K562 (cell line): ENCODE measurements at regions not wholly inside any gene's neighbourhood (a gene's known extent, or its start where the extent isn't known, plus 50 kb on each side); places are given as distances from the start of the nearest gene placed in this dataset.

ENCODE experiments used
- ATAC-seq: fragments of 200-7000 bp; cut with Tn5 transposase; 3 replicates; pipeline ENCODE4 v1.9.1; 2020; ENCODE audit warnings: moderate library complexity
- BruUV-seq: library from RNA; stranded (reverse); fragments of 400-500 nt; replicated peaks from 2 replicates; lab custom pipeline; 2021; lab: Mats Ljungman, UMichigan
- CTCF ChIA-PET: fragments of 300-600 bp; formaldehyde crosslinking; extraction: SDS; loops from one replicate; lab custom pipeline; 2021; ENCODE audit warnings: low intra/inter-chr PET ratio; lab: Yijun Ruan, JAX
- POLR2A ChIA-PET: fragments of 300-600, 350-650 bp; sonication (Branson Sonifier 250); formaldehyde crosslinking; extraction: SDS; loops from one replicate; lab custom pipeline; 2021; ENCODE audit warnings: antibody characterized with exemption, inconsistent platforms; lab: Yijun Ruan, JAX
- DNase-seq, 4 experiments: peaks; one replicate each; pipeline versions ENCODE4 v3.0.0 to v3.0.0-alpha.2; 2011 to 2018; ENCODE audit warnings: low spot score in 3 of 4, mixed read lengths in 3 of 4; ENCODE audit errors: extremely low read depth in 1 of 4
- FAIRE-seq: peaks from 2 replicates; lab custom pipeline; 2011; peaks lifted over from hg19 to GRCh38; lab: Jason Lieb, UNC
- H2AFZ ChIP-seq: 2 replicates; pipeline ENCODE4 v1.6.0; 2011; ENCODE audit warnings: low read depth, low read length, control low read depth, inconsistent platforms
- H3K27ac ChIP-seq: fragments of 200-600 bp; 3 replicates; pipeline ENCODE4 v1.8.0; 2011; ENCODE audit warnings: low read depth, mild to moderate bottlenecking, control low read depth, inconsistent platforms, low read length, moderate library complexity, mixed read lengths; ENCODE audit errors: extremely low read depth
- H3K27me3 ChIP-seq, 2 experiments: fragments of 300-600 bp in 1 of 2; 2 replicates in 1 of 2; 3 replicates in 1 of 2; pipeline versions ENCODE4 v1.6.0 to v1.8.0; 2011; ENCODE audit warnings: inconsistent platforms in 2 of 2, low read length in 2 of 2, mild to moderate bottlenecking in 1 of 2, mixed read lengths in 1 of 2, moderate library complexity in 1 of 2; ENCODE audit not compliant: control insufficient read depth in 2 of 2, insufficient read depth in 2 of 2
- H3K36me3 ChIP-seq: fragments of 300-600 bp; 3 replicates; pipeline ENCODE4 v1.8.0; 2011; ENCODE audit warnings: mild to moderate bottlenecking, low read length, inconsistent platforms; ENCODE audit not compliant: control insufficient read depth, insufficient read depth
- H3K4me1 ChIP-seq, 2 experiments: fragments of 200-600 bp in 1 of 2; replicated peaks in 1 of 2; 2 replicates in 1 of 2; 3 replicates in 1 of 2; pipeline versions ENCODE4 v1.5.1 to v1.8.0; 2011; ENCODE audit warnings: inconsistent platforms in 2 of 2, low read length in 2 of 2, mild to moderate bottlenecking in 1 of 2, mixed read lengths in 1 of 2, moderate library complexity in 1 of 2; ENCODE audit not compliant: control insufficient read depth in 2 of 2, insufficient read depth in 2 of 2
- H3K4me2 ChIP-seq: 2 replicates; pipeline ENCODE4 v1.6.1; 2011; ENCODE audit warnings: low read length, control low read depth, inconsistent platforms, mixed read lengths; ENCODE audit not compliant: insufficient read depth
- H3K4me3 ChIP-seq: fragments of 200-600 bp; sonication (generic), shearing (Covaris generic); 2 replicates; pipeline ENCODE4 v1.5.1; 2016; ENCODE audit warnings: control low read depth, inconsistent platforms
- H3K79me2 ChIP-seq: fragments of 200-600 bp; 3 replicates; pipeline ENCODE4 v1.8.0; 2011; ENCODE audit warnings: low read length, inconsistent platforms; ENCODE audit not compliant: control insufficient read depth, insufficient read depth
- H3K9ac ChIP-seq, 2 experiments: 2 replicates each; pipeline versions ENCODE4 v1.6.0 to v1.6.1; 2011; ENCODE audit warnings: low read depth in 2 of 2, low read length in 2 of 2, control low read depth in 1 of 2, inconsistent platforms in 1 of 2, mild to moderate bottlenecking in 1 of 2, mixed read lengths in 1 of 2; ENCODE audit not compliant: insufficient read depth in 1 of 2
- H3K9me1 ChIP-seq: one replicate; pipeline ENCODE4 v1.6.0; 2011; ENCODE audit warnings: inconsistent platforms, mild to moderate bottlenecking, low read length, moderate library complexity; ENCODE audit not compliant: control insufficient read depth, insufficient read depth
- H3K9me3 ChIP-seq: replicated peaks from 2 replicates; pipeline ENCODE4 v1.5.1; 2011; ENCODE audit warnings: low read depth, low read length, inconsistent platforms; ENCODE audit not compliant: control insufficient read depth, insufficient read depth
- H4K20me1 ChIP-seq: replicated peaks from 2 replicates; pipeline ENCODE4 v1.6.1; 2011; ENCODE audit warnings: low read length, inconsistent platforms, mixed read lengths; ENCODE audit not compliant: control insufficient read depth, insufficient read depth
- CBFB ChIP-seq: sonication (generic); formaldehyde crosslinking; IDR thresholded peaks from 2 replicates; pipeline ENCODE4 v1.4.0; 2020; ENCODE audit warnings: mild to moderate bottlenecking, missing genetic modification reagents
- ELK1 ChIP-seq: sonication (generic); formaldehyde crosslinking; IDR thresholded peaks from 2 replicates; pipeline ENCODE4 v1.8.1; 2022; ENCODE audit warnings: missing genetic modification reagents
- EWSR1 ChIP-seq: fragments of 450-650 bp; IDR thresholded peaks from 2 replicates; pipeline ENCODE4 v1.6.1; 2018; ENCODE audit warnings: borderline replicate concordance, mild to moderate bottlenecking, low read depth, moderate library complexity; ENCODE audit not compliant: partially characterized antibody
- GABPB2 ChIP-seq: fragments of 250-450 bp; sonication (Bioruptor Pico); conservative IDR thresholded peaks from 2 replicates; pipeline ENCODE4 v1.5.1; 2021; ENCODE audit warnings: mild to moderate bottlenecking
- HNRNPH1 ChIP-seq: fragments of 200-400 bp; formaldehyde crosslinking; optimal IDR thresholded peaks from 2 replicates; pipeline ENCODE3; 2017; ENCODE audit warnings: low read depth, mild to moderate bottlenecking, low read length, moderate library complexity
- KLF16 ChIP-seq: IDR thresholded peaks from 2 replicates; pipeline ENCODE4 v1.6.1; 2016; ENCODE audit warnings: antibody characterized with exemption
- MTA2 ChIP-seq: fragments of 450-650 bp; IDR thresholded peaks from 2 replicates; pipeline ENCODE4 v1.6.1; 2016; ENCODE audit warnings: low read depth
- MTF1 ChIP-seq: fragments of 250-450 bp; sonication (Bioruptor Pico); IDR thresholded peaks from 2 replicates; pipeline ENCODE4 v1.9.0; 2021; ENCODE audit warnings: moderate library complexity, mild to moderate bottlenecking, inconsistent platforms, borderline replicate concordance
- SREBF1 ChIP-seq: fragments of 150-350 bp; IDR thresholded peaks from 2 replicates; pipeline ENCODE4 v1.6.1; 2014; ENCODE audit warnings: antibody characterized with exemption, low read depth, low read length, borderline replicate concordance
- SRF ChIP-seq, 2 experiments: fragments of 250-450, 450-650 bp in 1 of 2; sonication (Bioruptor Pico) in 1 of 2; sonication (generic) in 1 of 2; formaldehyde crosslinking; IDR thresholded peaks; 2 replicates each; pipeline versions ENCODE4 v1.5.0 to v1.5.1; 2020 to 2022; ENCODE audit warnings: mild to moderate bottlenecking in 1 of 2, missing genetic modification reagents in 1 of 2
- TFAP4 ChIP-seq: sonication (generic); formaldehyde crosslinking; IDR thresholded peaks from 2 replicates; pipeline ENCODE4 v1.8.0; 2022; ENCODE audit warnings: missing genetic modification reagents, mild to moderate bottlenecking, moderate library complexity, borderline replicate concordance
- TRIM25 ChIP-seq: fragments of 450-650 bp; IDR thresholded peaks from 2 replicates; pipeline ENCODE4 v1.7.0; 2016; ENCODE audit warnings: borderline replicate concordance
- WHSC1 ChIP-seq: IDR thresholded peaks from one replicate; pipeline ENCODE4 v1.6.1; 2012; ENCODE audit warnings: low read length, control low read depth, inconsistent platforms
- ZNF668 ChIP-seq: fragments of 250-450 bp; sonication (Bioruptor Pico); IDR thresholded peaks from 2 replicates; pipeline ENCODE4 v1.8.0; 2022; ENCODE audit warnings: mild to moderate bottlenecking, inconsistent platforms
- WGBS: fragments of 100-300 bp; shearing (Covaris generic); methylation state at CpG from one replicate; pipeline ENCODE4 v1.1.6; 2016; ENCODE audit warnings: low coverage, mixed read lengths; ENCODE audit not compliant: insufficient coverage; ENCODE audit errors: missing lambda C conversion rate; 5-methylcytosine and 5-hydroxymethylcytosine counted together
- in situ Hi-C: fragments of 300-500 bp; cut with MboI; formaldehyde crosslinking; loops from 4 replicates; pipeline ENCODE4 v1.15.0; 2018; ENCODE audit warnings: inconsistent platforms, mixed read lengths
- intact Hi-C: fragments of 100-400 bp; cut with micrococcal nuclease; formaldehyde crosslinking; loops from 2 replicates; pipeline ENCODE4 v1.14.2; 2022
- TF ChIP-seq, protein P1 (sequence below): IDR thresholded peaks from 2 replicates; pipeline ENCODE4 v1.6.1; 2011; ENCODE audit warnings: borderline replicate concordance, low read depth, mild to moderate bottlenecking, moderate library complexity, low read length; ENCODE audit not compliant: insufficient read depth, poor library complexity, severe bottlenecking

GRCh38 chr6:126764104-126764503 lies 354.4 kb upstream of the RSPO3 start (continued):
- TF ChIP-seq, protein P1, sequence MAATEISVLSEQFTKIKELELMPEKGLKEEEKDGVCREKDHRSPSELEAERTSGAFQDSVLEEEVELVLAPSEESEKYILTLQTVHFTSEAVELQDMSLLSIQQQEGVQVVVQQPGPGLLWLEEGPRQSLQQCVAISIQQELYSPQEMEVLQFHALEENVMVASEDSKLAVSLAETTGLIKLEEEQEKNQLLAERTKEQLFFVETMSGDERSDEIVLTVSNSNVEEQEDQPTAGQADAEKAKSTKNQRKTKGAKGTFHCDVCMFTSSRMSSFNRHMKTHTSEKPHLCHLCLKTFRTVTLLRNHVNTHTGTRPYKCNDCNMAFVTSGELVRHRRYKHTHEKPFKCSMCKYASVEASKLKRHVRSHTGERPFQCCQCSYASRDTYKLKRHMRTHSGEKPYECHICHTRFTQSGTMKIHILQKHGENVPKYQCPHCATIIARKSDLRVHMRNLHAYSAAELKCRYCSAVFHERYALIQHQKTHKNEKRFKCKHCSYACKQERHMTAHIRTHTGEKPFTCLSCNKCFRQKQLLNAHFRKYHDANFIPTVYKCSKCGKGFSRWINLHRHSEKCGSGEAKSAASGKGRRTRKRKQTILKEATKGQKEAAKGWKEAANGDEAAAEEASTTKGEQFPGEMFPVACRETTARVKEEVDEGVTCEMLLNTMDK = no peak
- TF ChIP-seq SRF (CRISPR knock-in tag; IDR thresholded peaks at IDR 0.05) = no peak
- TF ChIP-seq HNRNPH1 = no peak

GRCh38 chr6:126764671-126765070 lies 353.8 kb upstream of the RSPO3 start:
- CTCF ChIA-PET = no interaction called here
- intact Hi-C loops = no loop called here
- no peaks in the 10 kb centered on the region for H3K27me3 ChIP-seq
- POLR2A ChIA-PET = no interaction called here
- in situ Hi-C loops = no loop called here
- no peak overlapping the region for H3K9ac ChIP-seq
- no peak overlapping the region for H2AFZ ChIP-seq
- H3K9me3 ChIP-seq = no peaks in the 10 kb centered on the region
- no peak overlapping the region for H3K4me3 ChIP-seq
- H3K4me1 ChIP-seq = no peaks in the 10 kb centered on the region
- no peak for FAIRE-seq
- no peak for DNase-seq
- H3K27ac ChIP-seq = no peak overlapping the region
- no TSS peak for BruUV-seq
- H3K36me3 ChIP-seq = no peaks in the 10 kb centered on the region
- H3K79me2 ChIP-seq = no peaks in the 10 kb centered on the region
- 0% methylated on average over 4 of the region's 4 CpGs for WGBS
- ATAC-seq = no peak
- no peak overlapping the region for H3K4me2 ChIP-seq
- H4K20me1 ChIP-seq = no peaks in the 10 kb centered on the region
- no peaks in the 10 kb centered on the region for H3K9me1 ChIP-seq
- TF ChIP-seq TFAP4 (CRISPR knock-in tag) (no peak), GABPB2 (CRISPR knock-in tag) (no peak), WHSC1 (no peak), MTF1 (no peak), TRIM25 (no peak), EWSR1 (no peak), ELK1 (CRISPR knock-in tag) (no peak), ZNF668 (CRISPR knock-in tag) (no peak), CBFB (CRISPR knock-in tag) (no peak), SREBF1 (no peak), MTA2 (no peak), KLF16 (no peak)
